ENCODE measurements at regions not wholly inside any gene's neighbourhood (a gene's known extent, or its start where the extent isn't known, plus 50 kb on each side); places are given as distances from the start of the nearest gene placed in this dataset.

DNA sequence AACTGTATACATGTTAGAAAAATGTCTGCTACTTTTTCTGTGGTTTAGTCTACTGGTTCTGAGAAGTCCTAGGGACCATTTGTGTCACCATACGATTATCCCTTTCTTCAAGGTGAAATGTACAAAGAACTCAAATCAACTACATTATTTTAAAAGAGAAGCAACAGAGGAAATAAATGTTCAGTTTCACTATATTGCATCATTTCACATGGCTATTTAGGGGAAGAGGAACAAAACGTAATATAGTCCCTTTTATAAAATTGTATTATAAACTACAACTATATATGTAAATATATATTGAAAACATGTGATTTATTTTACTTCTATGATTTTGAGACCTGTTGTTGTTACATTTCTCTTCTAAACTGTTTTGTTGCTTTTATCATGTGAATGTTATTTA, 1308.0 kb downstream of the EPHA7 start:
- POLR2A ChIA-PET (ENCODE audit: unreplicated experiment): no interaction called here
- H3K4me3 ChIP-seq (ENCODE audit: low read length): no peak overlapping the region
- intact Hi-C loops (cut with micrococcal nuclease): no loop called here
- no peak overlapping the region for H3K27ac ChIP-seq (ENCODE audit: low read length)
- no peaks in the 10 kb centered on the region for H3K27me3 ChIP-seq (ENCODE audit: low read length)
- no peak overlapping the region for H2AFZ ChIP-seq (ENCODE audit: low read length)
- H3F3A ChIP-seq (ENCODE audit: low read length, unreplicated experiment): no peaks in the 10 kb centered on the region
- no peaks in the 10 kb centered on the region for H3K9me2 ChIP-seq (replicated peaks; ENCODE audit: low read length)
- no peak overlapping the region for H3K9ac ChIP-seq (ENCODE audit: low read length)
- no peaks in the 10 kb centered on the region for H4K20me1 ChIP-seq (ENCODE audit: low read length)
- H3K9me3 ChIP-seq (ENCODE audit: low read length): no peaks in the 10 kb centered on the region
- H3K4me2 ChIP-seq (ENCODE audit: low read length): no peak overlapping the region
- no peaks in the 10 kb centered on the region for H3K79me2 ChIP-seq (ENCODE audit: low read length)
- ATAC-seq (no peak), DNase-seq (no peak)
- no TSS peak for BruUV-seq (replicated peaks)
- CTCF ChIA-PET: no interaction called here
- TF ChIP-seq EZH2 (IDR thresholded peaks at IDR 0.05; ENCODE audit: low read length, unreplicated experiment): no peak
- TF ChIP-seq, protein P1, sequence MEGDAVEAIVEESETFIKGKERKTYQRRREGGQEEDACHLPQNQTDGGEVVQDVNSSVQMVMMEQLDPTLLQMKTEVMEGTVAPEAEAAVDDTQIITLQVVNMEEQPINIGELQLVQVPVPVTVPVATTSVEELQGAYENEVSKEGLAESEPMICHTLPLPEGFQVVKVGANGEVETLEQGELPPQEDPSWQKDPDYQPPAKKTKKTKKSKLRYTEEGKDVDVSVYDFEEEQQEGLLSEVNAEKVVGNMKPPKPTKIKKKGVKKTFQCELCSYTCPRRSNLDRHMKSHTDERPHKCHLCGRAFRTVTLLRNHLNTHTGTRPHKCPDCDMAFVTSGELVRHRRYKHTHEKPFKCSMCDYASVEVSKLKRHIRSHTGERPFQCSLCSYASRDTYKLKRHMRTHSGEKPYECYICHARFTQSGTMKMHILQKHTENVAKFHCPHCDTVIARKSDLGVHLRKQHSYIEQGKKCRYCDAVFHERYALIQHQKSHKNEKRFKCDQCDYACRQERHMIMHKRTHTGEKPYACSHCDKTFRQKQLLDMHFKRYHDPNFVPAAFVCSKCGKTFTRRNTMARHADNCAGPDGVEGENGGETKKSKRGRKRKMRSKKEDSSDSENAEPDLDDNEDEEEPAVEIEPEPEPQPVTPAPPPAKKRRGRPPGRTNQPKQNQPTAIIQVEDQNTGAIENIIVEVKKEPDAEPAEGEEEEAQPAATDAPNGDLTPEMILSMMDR (conservative IDR thresholded peaks at IDR 0.05; ENCODE audit: low read depth, low read length): no peak
- no peak for TF ChIP-seq EZH2phosphoT487 (IDR thresholded peaks at IDR 0.05; ENCODE audit: borderline replicate concordance, low read length)
- no peaks in the 10 kb centered on the region for H3K4me1 ChIP-seq (ENCODE audit: insufficient read depth, low read length)
- H3K36me3 ChIP-seq (ENCODE audit: low read depth, low read length): no peaks in the 10 kb centered on the region

DNA sequence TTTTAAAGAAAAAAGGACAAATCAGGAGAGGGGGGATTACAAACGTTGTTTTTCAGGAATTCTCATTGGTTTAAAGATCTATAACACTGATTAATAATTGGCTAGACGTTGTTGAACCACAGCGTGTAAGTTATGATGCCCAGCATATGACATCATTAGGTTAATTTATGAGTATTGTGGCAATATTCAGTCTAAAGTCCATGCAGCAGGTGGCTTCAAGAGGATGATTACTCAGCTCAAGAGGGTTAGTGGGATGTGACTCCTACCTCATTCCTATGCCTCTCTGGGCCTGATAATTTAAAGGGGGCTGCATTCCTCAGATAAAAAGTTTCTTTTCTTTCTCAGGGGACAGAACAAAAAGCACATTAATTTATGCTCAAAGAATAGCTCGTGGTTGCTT, 1309.0 kb downstream of the EPHA7 start:
- Histone ChIP-seq H3K9ac (ENCODE audit: low read length) (no peak overlapping the region), H3K27ac (ENCODE audit: low read length) (no peak overlapping the region), H3K9me3 (ENCODE audit: low read length) (no peaks in the 10 kb centered on the region), H3K4me1 (ENCODE audit: insufficient read depth, low read length) (no peaks in the 10 kb centered on the region), H3K27me3 (ENCODE audit: low read length) (no peaks in the 10 kb centered on the region), H2AFZ (ENCODE audit: low read length) (no peak overlapping the region), H3K4me3 (ENCODE audit: low read length) (no peak overlapping the region), H3K9me2 (replicated peaks; ENCODE audit: low read length) (no peaks in the 10 kb centered on the region), H4K20me1 (ENCODE audit: low read length) (no peaks in the 10 kb centered on the region), H3K36me3 (ENCODE audit: low read depth, low read length) (no peaks in the 10 kb centered on the region), H3F3A (ENCODE audit: low read length, unreplicated experiment) (no peaks in the 10 kb centered on the region), H3K79me2 (ENCODE audit: low read length) (no peaks in the 10 kb centered on the region), H3K4me2 (ENCODE audit: low read length) (no peak overlapping the region)
- POLR2A ChIA-PET (ENCODE audit: unreplicated experiment): no interaction called here
- DNase-seq (no peak), ATAC-seq (no peak)
- intact Hi-C loops (cut with micrococcal nuclease): no loop called here
- TF ChIP-seq EZH2 (IDR thresholded peaks at IDR 0.05; ENCODE audit: low read length, unreplicated experiment): no peak
- no peak for TF ChIP-seq EZH2phosphoT487 (IDR thresholded peaks at IDR 0.05; ENCODE audit: borderline replicate concordance, low read length)
- TF ChIP-seq, protein P1 (conservative IDR thresholded peaks at IDR 0.05; ENCODE audit: low read depth, low read length): no peak
- BruUV-seq (replicated peaks): no TSS peak
- CTCF ChIA-PET: no interaction called here

DNA sequence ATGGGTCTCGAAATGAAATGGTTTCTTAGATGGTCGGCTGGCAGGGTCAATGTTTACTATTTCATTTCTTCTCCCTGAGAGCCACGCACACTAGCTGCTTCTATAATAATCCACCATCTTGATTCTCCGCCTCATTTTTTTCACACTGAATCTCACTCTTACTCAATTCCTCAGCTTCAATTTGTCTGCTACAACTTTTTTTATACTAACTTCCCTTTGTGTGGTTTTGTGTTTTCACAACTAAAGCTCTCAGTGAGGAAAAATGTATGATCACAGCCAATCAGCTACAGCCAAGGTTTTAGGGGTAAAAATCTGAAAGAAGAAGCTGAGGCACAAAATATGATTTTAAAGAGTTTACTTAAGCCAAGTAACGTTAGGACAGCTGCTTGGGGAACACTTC, 1309.4 kb downstream of the EPHA7 start:
- intact Hi-C loops (cut with micrococcal nuclease): no loop called here
- BruUV-seq (replicated peaks): no TSS peak
- H2AFZ ChIP-seq (ENCODE audit: low read length): no peak overlapping the region
- no peaks in the 10 kb centered on the region for H3K27me3 ChIP-seq (ENCODE audit: low read length)
- ATAC-seq (no peak), DNase-seq (no peak)
- H3K9ac ChIP-seq (ENCODE audit: low read length): no peak overlapping the region
- H3K4me2 ChIP-seq (ENCODE audit: low read length): no peak overlapping the region
- H3K4me3 ChIP-seq (ENCODE audit: low read length): no peak overlapping the region
- CTCF ChIA-PET: no interaction called here
- H3K36me3 ChIP-seq (ENCODE audit: low read depth, low read length): no peaks in the 10 kb centered on the region
- POLR2A ChIA-PET (ENCODE audit: unreplicated experiment): no interaction called here
- H3F3A ChIP-seq (ENCODE audit: low read length, unreplicated experiment): no peaks in the 10 kb centered on the region
- H3K9me2 ChIP-seq (replicated peaks; ENCODE audit: low read length): no peaks in the 10 kb centered on the region
- TF ChIP-seq EZH2 (IDR thresholded peaks at IDR 0.05; ENCODE audit: low read length, unreplicated experiment) (no peak), EZH2phosphoT487 (IDR thresholded peaks at IDR 0.05; ENCODE audit: borderline replicate concordance, low read length) (no peak)
- TF ChIP-seq, protein P1 (conservative IDR thresholded peaks at IDR 0.05; ENCODE audit: low read depth, low read length): no peak
- H3K9me3 ChIP-seq (ENCODE audit: low read length): no peaks in the 10 kb centered on the region
- H3K4me1 ChIP-seq (ENCODE audit: insufficient read depth, low read length): no peaks in the 10 kb centered on the region
- no peaks in the 10 kb centered on the region for H3K79me2 ChIP-seq (ENCODE audit: low read length)
- H4K20me1 ChIP-seq (ENCODE audit: low read length): no peaks in the 10 kb centered on the region
- no peak overlapping the region for H3K27ac ChIP-seq (ENCODE audit: low read length)

Measured in PC-3 (cell line).